ENCODE measurements at regions not wholly inside any gene's neighbourhood (a gene's known extent, or its start where the extent isn't known, plus 50 kb on each side); places are given as distances from the start of the nearest gene placed in this dataset.

- H3K4me3 ChIP-seq, result no peak overlapping the region
- H2AFZ ChIP-seq, result no peak overlapping the region
- H3K27ac ChIP-seq (ENCODE audit: low read depth), result no peak overlapping the region
- H3K27me3 ChIP-seq (ENCODE audit: insufficient read depth), result no peaks in the 10 kb centered on the region
- no peak for TF ChIP-seq ZNF462 (CRISPR knock-in tag; IDR thresholded peaks at IDR 0.05)
- TF ChIP-seq ZNF331 (CRISPR knock-in tag; IDR thresholded peaks at IDR 0.05; ENCODE audit: low read depth), result no peak
- TF ChIP-seq EZH2 (IDR thresholded peaks at IDR 0.05; ENCODE audit: low read depth, unreplicated experiment), result no peak
- TF ChIP-seq ETS1 (IDR thresholded peaks at IDR 0.05), result no peak
- no peak for TF ChIP-seq EZH2phosphoT487 (IDR thresholded peaks at IDR 0.05; ENCODE audit: unreplicated experiment)
- TF ChIP-seq JUNB (IDR thresholded peaks at IDR 0.05; ENCODE audit: unreplicated experiment), result no peak
- TF ChIP-seq NANOG (IDR thresholded peaks at IDR 0.05; ENCODE audit: borderline replicate concordance), result no peak
- no peak overlapping the region for H3K4me3 Mint-ChIP-seq
- no peaks in the 10 kb centered on the region for H3K36me3 ChIP-seq (ENCODE audit: insufficient read depth)
- H3K4me1 ChIP-seq (ENCODE audit: insufficient read depth), result no peaks in the 10 kb centered on the region
- no peak for DNase-seq (ENCODE audit: low spot score)
- H3K4me2 ChIP-seq, result no peak overlapping the region
- no peak overlapping the region for H3K27ac Mint-ChIP-seq
- H3K9me2 ChIP-seq (ENCODE audit: insufficient read depth), result no peaks in the 10 kb centered on the region
- no peaks in the 10 kb centered on the region for H4K20me1 ChIP-seq (replicated peaks; ENCODE audit: insufficient read depth)
- H3K79me2 ChIP-seq (replicated peaks; ENCODE audit: insufficient read depth), result no peaks in the 10 kb centered on the region
- peaks cover 6% of the 10 kb centered on the region for H3K27me3 Mint-ChIP-seq (ENCODE audit: insufficient read depth, low read depth, poor library complexity)
- H3K9me3 Mint-ChIP-seq, result peaks cover 13% of the 10 kb centered on the region
- no peaks in the 10 kb centered on the region for H3F3A ChIP-seq (replicated peaks; ENCODE audit: low read depth)
- ATAC-seq, result no peak
- peaks cover 7% of the 10 kb centered on the region; the same call in 2 of the 3 replicates for H3K36me3 Mint-ChIP-seq (ENCODE audit: low read depth)
- no peaks in the 10 kb centered on the region; the same call in 2 of the 3 replicates for H3K4me1 Mint-ChIP-seq
These were observed 193.0 kb upstream of the ZC3H12A start for GRCh38 chr1:37281354-37281753.
